ENCODE measurements at regions not wholly inside any gene's neighbourhood (a gene's known extent, or its start where the extent isn't known, plus 50 kb on each side); places are given as distances from the start of the nearest gene placed in this dataset.

- DNase-seq (ENCODE audit: unreplicated experiment) = peak; percentile 27
- no peaks in the 10 kb centered on the region for H3K27me3 Mint-ChIP-seq (ENCODE audit: insufficient read depth, unreplicated experiment)
- no peaks in the 10 kb centered on the region for H3K36me3 Mint-ChIP-seq (ENCODE audit: insufficient read depth, unreplicated experiment)
- ChIA-PET POLR2A (interaction anchor here (0.6 to 3.9 kb wide), 13 partner anchors 11 to 260 kb away, joined by 3 to 31 read pairs (median 6); no protein-coding TSS in a partner anchor), CTCF (no interaction called here)
- intact Hi-C loops (cut with micrococcal nuclease) = no loop called here
- H3K27ac Mint-ChIP-seq (ENCODE audit: low read depth, unreplicated experiment) = peak overlapping the region; percentile 80
- H3K4me3 Mint-ChIP-seq (ENCODE audit: unreplicated experiment) = peak overlapping the region; percentile 48
- TF ChIP-seq, protein P1, sequence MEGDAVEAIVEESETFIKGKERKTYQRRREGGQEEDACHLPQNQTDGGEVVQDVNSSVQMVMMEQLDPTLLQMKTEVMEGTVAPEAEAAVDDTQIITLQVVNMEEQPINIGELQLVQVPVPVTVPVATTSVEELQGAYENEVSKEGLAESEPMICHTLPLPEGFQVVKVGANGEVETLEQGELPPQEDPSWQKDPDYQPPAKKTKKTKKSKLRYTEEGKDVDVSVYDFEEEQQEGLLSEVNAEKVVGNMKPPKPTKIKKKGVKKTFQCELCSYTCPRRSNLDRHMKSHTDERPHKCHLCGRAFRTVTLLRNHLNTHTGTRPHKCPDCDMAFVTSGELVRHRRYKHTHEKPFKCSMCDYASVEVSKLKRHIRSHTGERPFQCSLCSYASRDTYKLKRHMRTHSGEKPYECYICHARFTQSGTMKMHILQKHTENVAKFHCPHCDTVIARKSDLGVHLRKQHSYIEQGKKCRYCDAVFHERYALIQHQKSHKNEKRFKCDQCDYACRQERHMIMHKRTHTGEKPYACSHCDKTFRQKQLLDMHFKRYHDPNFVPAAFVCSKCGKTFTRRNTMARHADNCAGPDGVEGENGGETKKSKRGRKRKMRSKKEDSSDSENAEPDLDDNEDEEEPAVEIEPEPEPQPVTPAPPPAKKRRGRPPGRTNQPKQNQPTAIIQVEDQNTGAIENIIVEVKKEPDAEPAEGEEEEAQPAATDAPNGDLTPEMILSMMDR (IDR thresholded peaks at IDR 0.05; ENCODE audit: unreplicated experiment) = no peak
- no peaks in the 10 kb centered on the region for H3K9me3 Mint-ChIP-seq (ENCODE audit: unreplicated experiment)
- H3K4me1 Mint-ChIP-seq (ENCODE audit: insufficient read depth, unreplicated experiment) = peaks cover 26% of the 10 kb centered on the region
- TSS peak; percentile 93 for BruUV-seq (replicated peaks)
Measured at GRCh38 chr6:6810727-6811126, 222.2 kb downstream of the LY86 start.

- H3K27ac Mint-ChIP-seq (ENCODE audit: low read depth, unreplicated experiment) = peak overlapping the region; percentile 80
- no TSS peak for BruUV-seq (replicated peaks)
- H3K9me3 Mint-ChIP-seq (ENCODE audit: unreplicated experiment) = no peaks in the 10 kb centered on the region
- intact Hi-C loops (cut with micrococcal nuclease) = no loop called here
- no peaks in the 10 kb centered on the region for H3K36me3 Mint-ChIP-seq (ENCODE audit: insufficient read depth, unreplicated experiment)
- peaks cover 28% of the 10 kb centered on the region for H3K4me1 Mint-ChIP-seq (ENCODE audit: insufficient read depth, unreplicated experiment)
- H3K27me3 Mint-ChIP-seq (ENCODE audit: insufficient read depth, unreplicated experiment) = no peaks in the 10 kb centered on the region
- TF ChIP-seq, protein P1 (IDR thresholded peaks at IDR 0.05; ENCODE audit: unreplicated experiment) = no peak
- peak; percentile 98 for DNase-seq (ENCODE audit: unreplicated experiment)
- H3K4me3 Mint-ChIP-seq (ENCODE audit: unreplicated experiment) = peak overlapping the region; percentile 48
- ChIA-PET CTCF (interaction anchor here (0.6 to 0.9 kb wide), 3 partner anchors 81 to 1253 kb away, joined by 3 to 6 read pairs (median 4); partner anchors contain the start of gene BLOC1S5), POLR2A (interaction anchor here (0.5 to 3.9 kb wide), 19 partner anchors 8 to 326 kb away, joined by 3 to 31 read pairs (median 4); no protein-coding TSS in a partner anchor)
Measured at GRCh38 chr6:6811128-6812009, 222.8 kb downstream of the LY86 start.

DNA sequence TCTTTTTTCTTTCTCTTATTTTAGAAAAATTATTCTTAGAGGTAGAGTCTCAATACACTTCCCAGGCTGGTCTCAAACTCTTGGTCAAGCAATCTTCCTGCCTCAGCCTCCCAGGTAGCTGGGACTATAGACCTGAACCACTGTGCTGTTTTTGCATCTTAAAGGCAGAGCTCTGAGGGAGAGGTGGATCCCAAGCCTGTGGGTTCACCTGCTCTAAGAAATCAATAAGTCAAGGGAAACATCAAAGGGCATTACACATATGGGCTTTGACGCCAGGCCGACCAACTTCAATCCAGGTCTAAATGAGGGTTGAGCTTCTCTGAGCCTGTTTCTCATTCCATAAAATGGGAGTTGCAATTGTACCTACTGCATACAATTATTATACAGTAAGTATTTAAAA is 223.9 kb downstream of the LY86 start:
- no peak overlapping the region for H3K4me3 Mint-ChIP-seq (ENCODE audit: unreplicated experiment)
- intact Hi-C loops (cut with micrococcal nuclease) = no loop called here
- H3K27ac Mint-ChIP-seq (ENCODE audit: low read depth, unreplicated experiment) = peak overlapping the region; percentile 80
- ChIA-PET CTCF (interaction anchor here (0.9 to 1.2 kb wide), 2 partner anchors 13 to 83 kb away, joined by 3 to 4 read pairs; no protein-coding TSS in a partner anchor), POLR2A (interaction anchor here (0.5 to 3.9 kb wide), 8 partner anchors 9 to 246 kb away, joined by 3 to 31 read pairs (median 10); no protein-coding TSS in a partner anchor)
- H3K36me3 Mint-ChIP-seq (ENCODE audit: insufficient read depth, unreplicated experiment) = no peaks in the 10 kb centered on the region
- no peaks in the 10 kb centered on the region for H3K9me3 Mint-ChIP-seq (ENCODE audit: unreplicated experiment)
- no peak for DNase-seq (ENCODE audit: unreplicated experiment)
- peaks cover 22% of the 10 kb centered on the region for H3K4me1 Mint-ChIP-seq (ENCODE audit: insufficient read depth, unreplicated experiment)
- BruUV-seq (replicated peaks) = no TSS peak
- TF ChIP-seq, protein P1 (IDR thresholded peaks at IDR 0.05; ENCODE audit: unreplicated experiment) = no peak
- no peaks in the 10 kb centered on the region for H3K27me3 Mint-ChIP-seq (ENCODE audit: insufficient read depth, unreplicated experiment)

GRCh38 chr6:6815732-6816131 is 227.2 kb downstream of the LY86 start:
- peaks cover 26% of the 10 kb centered on the region for H3K4me1 Mint-ChIP-seq (ENCODE audit: insufficient read depth, unreplicated experiment)
- TF ChIP-seq, protein P1 (IDR thresholded peaks at IDR 0.05; ENCODE audit: unreplicated experiment) = no peak
- DNase-seq (ENCODE audit: unreplicated experiment) = peak; percentile 57
- H3K27me3 Mint-ChIP-seq (ENCODE audit: insufficient read depth, unreplicated experiment) = no peaks in the 10 kb centered on the region
- no peaks in the 10 kb centered on the region for H3K36me3 Mint-ChIP-seq (ENCODE audit: insufficient read depth, unreplicated experiment)
- BruUV-seq (replicated peaks) = no TSS peak
- H3K27ac Mint-ChIP-seq (ENCODE audit: low read depth, unreplicated experiment) = peak overlapping the region; percentile 12
- H3K9me3 Mint-ChIP-seq (ENCODE audit: unreplicated experiment) = no peaks in the 10 kb centered on the region
- intact Hi-C loops (cut with micrococcal nuclease) = no loop called here
- no peak overlapping the region for H3K4me3 Mint-ChIP-seq (ENCODE audit: unreplicated experiment)
- ChIA-PET POLR2A (interaction anchor here (1.3 kb wide), 1 partner anchor 41 kb away, joined by 6 read pairs; no protein-coding TSS in a partner anchor), CTCF (no interaction called here)

Measured in MCF 10A (cell line).